SHP77 treated with DMSO at 0.1 percent for 48 hours (cell line): ENCODE measurements at regions not wholly inside any gene's neighbourhood (a gene's known extent, or its start where the extent isn't known, plus 50 kb on each side); places are given as distances from the start of the nearest gene placed in this dataset.

Experiments used
- DNase-seq: peaks from one replicate; lab custom pipeline; 2025; lab: John Stamatoyannopoulos, UW

- DNase-seq = no peak
Observed at GRCh38 chr17:72576289-72576759, 455.5 kb downstream of the SOX9 start.

DNA sequence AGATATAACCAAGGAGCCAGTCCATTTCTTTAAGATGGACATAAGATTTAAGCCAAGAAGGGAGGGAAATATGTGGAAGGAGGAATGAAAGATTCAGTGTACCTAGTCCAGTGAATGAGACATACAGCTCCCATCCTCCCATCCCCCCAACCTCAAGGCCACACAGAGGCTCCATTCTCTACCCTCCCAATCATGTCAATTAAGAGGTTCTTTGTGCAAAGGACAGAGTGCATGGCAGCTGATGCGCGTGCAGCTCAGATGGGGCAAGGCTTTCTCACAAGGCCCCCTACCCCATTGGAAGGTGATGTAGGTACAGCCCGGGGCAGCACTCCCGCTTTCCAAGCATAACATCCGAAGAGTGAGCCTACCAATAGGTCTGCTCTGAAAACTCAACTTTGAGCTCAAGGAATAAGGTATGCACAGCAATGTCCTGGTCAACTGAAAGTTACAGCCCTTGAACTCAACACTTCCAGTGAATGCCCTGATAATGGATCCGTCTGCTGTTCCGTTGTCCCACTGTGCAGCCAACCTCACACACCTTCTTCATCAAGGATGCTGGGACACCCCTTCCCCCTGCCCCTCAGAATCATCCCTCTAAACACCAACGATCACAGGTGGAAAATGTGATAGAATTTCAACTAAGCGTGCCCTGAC is 458.1 kb downstream of the SOX9 start:
- DNase-seq = no peak

DNA sequence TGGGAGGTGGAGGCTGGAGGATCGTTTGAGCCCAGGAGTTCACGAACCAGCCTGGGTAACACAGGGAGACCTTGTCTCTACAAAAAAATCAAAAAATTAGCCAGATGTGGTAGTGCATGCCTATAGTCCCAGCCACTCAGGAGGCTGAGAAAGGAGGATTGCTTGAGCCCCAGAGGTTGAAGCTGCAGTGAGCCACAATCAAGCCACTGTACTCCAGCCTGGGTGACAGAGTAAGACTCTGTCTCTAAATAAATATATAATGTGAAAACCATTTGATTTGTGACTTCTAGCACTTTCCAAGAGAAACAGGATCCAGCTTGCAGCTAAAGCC is 459.1 kb downstream of the SOX9 start:
- no peak for DNase-seq

DNA sequence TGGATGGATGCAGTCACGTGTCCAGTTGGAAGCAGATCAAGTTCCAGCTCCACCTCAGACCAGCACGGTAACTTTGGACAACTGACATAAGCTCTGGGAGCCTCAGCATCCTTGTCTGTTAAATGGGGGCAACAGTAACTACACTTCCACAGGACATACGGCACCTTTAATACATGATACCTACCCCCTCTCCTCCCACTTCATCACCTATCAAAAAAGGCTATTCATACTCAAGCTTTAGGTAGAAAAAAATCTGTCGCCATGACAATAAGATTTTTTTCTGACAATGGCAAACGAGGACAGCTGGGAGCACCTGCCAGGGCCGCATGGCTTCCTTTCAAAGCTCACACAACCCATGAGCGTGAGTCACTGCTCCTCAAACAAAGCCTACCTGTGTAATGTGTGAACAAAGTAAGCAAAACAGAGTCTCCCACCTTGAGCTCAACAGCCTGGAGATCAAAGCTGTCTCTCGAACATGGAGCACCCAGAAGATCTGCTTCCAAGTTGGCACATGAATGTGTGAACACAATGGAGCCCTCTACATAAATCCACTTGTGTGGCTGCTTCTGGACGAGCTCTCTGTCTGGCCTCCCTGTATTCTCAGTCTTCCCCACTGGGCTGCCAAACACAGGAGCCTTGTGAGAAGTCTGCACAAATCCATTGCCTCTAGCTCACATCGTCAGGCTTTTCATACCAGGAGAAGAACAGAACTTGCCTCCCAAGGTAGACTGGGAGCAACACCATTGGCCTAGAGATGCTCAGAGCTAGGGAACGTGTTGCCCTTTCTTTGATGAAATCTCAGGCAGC is 459.7 kb downstream of the SOX9 start:
- DNase-seq = peak; percentile 71

GRCh38 chr17:72587156-72587555 is 466.3 kb downstream of the SOX9 start:
- DNase-seq = no peak

- DNase-seq = peak; percentile 37
Observed at GRCh38 chr17:72587773-72588511, 467.1 kb downstream of the SOX9 start.

- no peak for DNase-seq
Observed at GRCh38 chr17:72588561-72588960, 467.7 kb downstream of the SOX9 start.

DNA sequence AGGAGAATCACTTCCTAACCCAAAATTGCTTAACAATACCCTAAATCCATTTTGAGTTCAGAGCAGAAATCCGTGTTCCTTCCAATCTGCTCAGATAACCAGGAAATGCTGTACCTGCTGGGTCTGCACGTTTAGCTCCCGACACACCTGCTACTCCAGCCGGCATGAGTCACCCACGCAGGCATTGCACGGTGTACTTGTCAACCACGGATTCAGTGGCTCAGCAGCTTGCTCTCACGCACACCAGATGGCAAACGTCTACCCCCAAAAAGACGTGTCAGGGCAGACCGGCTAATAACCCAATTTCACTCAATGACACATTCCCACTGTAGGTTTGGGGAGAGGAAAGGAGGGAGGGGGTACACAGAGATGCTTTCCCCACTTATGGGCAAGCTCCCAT is 468.1 kb downstream of the SOX9 start:
- DNase-seq = peak; percentile 59

GRCh38 chr17:72590382-72590781 is 469.6 kb downstream of the SOX9 start:
- DNase-seq = no peak

GRCh38 chr17:72590882-72591281 is 470.1 kb downstream of the SOX9 start:
- DNase-seq = no peak

GRCh38 chr17:72591289-72592241 is 470.7 kb downstream of the SOX9 start:
- DNase-seq = no peak

- DNase-seq = peak; percentile 43
Observed at GRCh38 chr17:72592242-72592966, 471.6 kb downstream of the SOX9 start.

GRCh38 chr17:72592967-72593325 is 472.1 kb downstream of the SOX9 start:
- no peak for DNase-seq

GRCh38 chr17:72594248-72594647 is 473.4 kb downstream of the SOX9 start:
- no peak for DNase-seq
